ELF-1 (cell line): ENCODE measurements at regions not wholly inside any gene's neighbourhood (a gene's known extent, or its start where the extent isn't known, plus 50 kb on each side); places are given as distances from the start of the nearest gene placed in this dataset.

Source experiments
- DNase-seq: peaks from one replicate; pipeline ENCODE4 v3.0.0-alpha.2; 2016; ENCODE audit warnings: low read depth, low spot score

DNA sequence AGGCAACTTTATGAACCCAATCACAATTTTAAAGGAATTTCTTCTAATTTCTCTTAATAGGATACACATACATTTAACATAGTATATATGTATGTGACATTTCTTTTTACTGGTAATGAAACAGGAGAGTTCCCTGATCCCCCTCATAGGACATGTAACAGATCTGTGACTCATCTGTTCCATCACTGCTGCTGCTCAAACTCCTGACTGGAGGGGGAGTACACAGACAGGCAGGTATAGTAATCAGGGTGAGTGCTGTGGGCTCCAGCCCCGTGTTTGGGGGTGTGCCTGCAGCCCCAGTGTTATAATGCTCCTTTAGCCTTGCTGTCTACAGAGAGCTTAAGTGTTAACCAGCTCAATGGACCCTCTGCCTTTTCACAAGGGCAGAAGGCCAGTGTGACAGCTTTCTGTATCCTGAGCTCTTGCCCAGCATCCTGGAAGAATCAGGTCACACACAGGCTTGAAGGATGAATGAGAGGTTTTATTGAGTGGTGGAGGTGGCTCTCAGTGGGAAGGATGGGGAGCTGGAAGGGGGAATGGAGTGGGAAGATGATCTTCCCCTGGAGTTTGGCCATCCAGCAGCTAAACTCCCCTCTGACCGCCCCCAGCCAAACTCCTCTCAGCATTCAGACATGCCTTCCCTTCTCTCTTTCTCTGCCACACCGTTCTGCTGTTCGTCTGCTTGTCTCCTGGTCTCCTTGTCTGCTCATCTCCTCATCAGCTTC, 161.3 kb downstream of the ZNF608 start:
- no peak for DNase-seq

- DNase-seq, result peak; percentile 39
These were observed 162.7 kb downstream of the ZNF608 start for GRCh38 chr5:124583469-124584350.

- no peak for DNase-seq
These were observed 163.9 kb downstream of the ZNF608 start for GRCh38 chr5:124582561-124582840.

DNA sequence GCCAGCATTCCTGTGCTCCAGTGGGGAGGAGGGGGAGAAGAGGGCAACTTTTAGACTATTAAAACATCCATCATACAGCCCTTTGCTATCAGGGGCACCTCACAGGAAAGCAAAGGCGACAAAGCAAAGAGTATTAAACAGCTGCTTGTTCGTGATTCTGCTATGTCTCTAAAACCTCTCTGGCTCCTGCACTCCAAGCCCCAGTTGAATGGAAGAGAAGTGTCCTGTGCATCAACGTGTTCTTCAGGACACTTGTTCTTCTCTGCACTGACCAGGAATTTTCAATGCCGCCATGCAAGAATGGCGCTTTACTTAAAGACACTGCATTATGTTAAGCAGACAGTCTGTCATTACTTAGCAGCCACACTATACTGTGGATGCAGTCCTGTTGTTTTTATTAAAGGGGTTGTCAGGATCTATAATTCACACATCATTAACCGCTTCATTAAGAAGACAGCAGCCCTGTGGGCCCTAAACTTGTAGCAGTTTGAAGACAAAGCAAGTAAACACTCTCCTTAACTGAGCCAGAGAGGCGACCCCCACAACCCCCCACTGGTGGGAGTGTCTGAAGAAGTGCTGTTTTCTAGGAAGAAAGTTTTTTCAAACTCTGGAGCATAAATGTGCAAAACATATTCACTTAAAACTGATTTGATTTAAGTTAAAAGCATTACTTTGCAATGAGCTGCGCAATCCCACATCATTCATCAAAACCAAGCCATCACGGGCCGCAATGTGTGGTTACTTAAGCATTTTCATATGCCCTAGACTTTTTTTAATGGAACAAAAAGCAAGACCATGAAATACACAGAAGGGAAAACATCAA, 164.5 kb downstream of the ZNF608 start:
- DNase-seq, result no peak

DNA sequence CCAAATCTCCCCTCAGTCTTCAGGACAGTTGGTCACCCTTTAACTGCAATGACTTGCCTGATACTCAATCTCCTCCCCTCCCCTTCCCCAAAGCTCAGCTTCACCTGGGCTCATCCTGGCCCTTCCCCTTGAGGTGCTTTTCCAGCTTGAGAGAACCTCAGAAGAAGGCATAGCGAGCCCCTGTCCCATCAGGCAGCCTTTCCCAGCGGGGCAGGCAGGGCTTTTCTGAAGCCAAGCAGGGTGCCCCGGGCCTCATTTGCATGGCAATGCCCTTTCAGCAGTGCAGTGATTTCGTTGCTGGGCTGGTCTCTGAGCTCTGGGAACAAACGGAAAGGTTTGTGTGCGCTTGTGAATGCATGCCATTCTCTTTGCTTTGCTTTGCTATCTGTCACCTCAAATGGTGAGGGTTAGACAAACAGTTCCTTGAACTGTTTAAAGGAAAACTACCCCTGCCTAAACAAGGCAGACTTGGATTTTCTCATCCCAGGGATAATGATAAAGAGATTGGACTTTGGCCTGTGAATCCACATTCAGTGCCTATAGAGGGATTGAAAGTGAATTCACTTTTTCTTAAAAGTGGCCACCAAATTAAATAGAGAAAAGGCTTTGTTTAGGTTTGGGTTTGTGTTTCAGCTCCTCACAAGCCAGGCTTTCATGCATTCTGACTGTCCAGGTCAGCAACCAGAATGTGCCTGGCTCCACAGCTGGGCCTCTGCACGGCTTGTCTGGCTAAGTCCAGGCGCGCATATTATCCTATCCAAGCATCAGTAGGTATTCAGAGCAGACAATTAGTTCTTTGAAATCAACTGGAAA, 165.3 kb downstream of the ZNF608 start:
- peak; percentile 93 for DNase-seq

GRCh38 chr5:124580512-124580911, 165.9 kb downstream of the ZNF608 start:
- no peak for DNase-seq

DNA sequence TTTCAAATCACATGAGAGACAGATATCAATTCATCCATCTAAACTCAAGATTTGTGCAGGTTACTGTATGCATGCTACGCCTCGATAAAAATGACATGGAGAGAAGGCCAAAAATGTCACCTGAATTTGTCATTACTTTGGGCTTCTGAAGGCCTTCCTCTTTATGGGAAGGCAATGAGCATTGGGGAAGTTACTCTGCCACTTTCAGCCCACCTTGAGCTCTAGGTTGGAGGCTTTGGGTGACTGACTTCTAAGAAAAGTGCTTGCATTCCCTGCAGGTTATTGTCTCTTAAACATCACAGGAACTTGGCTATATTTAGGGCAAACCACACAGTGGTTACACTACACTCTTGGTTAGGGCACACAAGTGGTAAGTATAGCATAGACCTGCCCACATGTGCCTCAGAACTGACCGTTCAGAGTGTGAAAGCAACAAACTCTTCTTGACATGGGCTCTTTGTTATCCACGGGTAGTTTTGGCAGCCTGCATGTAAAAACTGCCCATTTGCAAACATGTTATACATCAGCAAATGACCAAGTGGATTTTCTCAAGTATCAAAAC, 169.5 kb downstream of the ZNF608 start:
- no peak for DNase-seq

DNA sequence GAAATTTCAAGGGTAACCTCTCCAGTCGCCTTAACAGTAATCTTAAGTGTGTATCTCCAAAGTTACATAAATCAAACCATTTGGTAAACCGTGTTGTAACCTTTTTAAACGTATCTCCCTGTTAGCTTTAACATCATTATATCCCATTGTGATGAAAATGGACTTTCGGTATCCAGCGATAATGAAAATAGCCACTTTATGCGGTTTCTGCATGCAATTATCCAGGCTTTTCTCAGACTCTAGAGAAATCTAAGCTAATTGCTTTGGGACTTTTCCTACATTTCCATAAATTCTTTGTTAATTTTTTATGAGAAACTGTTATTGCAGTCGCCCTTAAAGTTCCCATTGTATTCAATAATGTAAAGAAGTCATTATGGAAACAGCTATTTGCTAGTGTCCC, 170.7 kb downstream of the ZNF608 start:
- no peak for DNase-seq

DNA sequence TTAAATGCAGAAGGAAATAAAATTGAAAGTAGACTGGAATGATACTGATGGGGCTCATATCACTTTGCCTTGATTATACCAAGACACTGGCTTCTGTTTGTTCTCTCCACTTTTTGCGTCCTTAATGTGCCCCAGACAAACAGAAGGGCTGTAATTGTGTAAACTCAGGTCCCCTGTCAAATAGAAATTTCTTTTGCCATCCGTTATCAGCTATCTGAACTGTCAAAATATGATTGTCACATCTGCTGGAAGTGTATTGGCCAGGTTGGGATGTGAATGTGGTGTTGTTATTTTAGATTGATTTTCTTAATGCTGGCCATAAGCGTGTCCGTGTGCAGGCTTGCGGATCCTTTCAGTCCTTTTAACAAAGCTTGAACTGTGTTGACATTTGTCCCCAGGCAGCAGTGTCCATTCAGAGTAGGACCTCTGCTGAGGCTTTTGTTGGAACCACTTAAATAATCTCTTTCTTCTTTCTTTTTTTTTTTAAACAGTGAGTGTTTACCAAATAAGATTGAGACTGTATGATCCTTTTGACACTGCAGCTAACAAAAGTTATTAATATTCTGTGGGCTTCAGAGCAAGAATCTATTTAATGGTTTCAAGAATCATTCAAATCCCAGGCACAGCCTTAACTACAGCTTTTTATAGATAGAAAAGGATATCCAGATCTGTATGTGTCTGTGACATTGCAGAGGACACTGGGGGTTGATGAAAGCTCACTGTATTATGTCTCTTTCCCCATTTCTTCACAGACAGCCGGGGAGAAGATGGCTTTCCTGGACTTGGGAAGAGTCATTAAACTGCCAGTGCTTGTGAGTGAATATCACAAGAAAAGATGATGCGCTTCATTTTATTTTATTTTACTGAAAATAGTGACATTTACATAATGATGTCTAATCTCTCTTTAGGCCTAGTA, 171.7 kb downstream of the ZNF608 start:
- no peak for DNase-seq

DNA sequence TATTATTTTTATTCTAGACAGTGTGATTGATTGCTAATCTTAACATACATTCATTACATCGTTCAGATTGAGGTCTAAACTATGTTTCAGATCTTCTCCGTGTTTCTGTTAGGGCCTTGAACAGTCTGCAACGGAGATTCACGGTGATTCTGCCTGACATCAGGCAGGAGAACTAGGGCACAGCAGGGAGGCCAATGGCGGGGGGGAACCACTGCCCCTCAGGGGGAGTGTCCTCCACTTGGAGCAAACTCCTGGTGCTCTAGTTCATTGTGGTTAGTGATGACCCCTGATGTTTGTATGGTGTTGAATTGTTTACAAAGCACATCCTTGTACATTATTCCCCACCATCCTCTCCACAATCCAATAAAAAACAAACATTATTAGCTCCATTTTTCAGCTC, 173.5 kb downstream of the ZNF608 start:
- DNase-seq, result peak; percentile 64

DNA sequence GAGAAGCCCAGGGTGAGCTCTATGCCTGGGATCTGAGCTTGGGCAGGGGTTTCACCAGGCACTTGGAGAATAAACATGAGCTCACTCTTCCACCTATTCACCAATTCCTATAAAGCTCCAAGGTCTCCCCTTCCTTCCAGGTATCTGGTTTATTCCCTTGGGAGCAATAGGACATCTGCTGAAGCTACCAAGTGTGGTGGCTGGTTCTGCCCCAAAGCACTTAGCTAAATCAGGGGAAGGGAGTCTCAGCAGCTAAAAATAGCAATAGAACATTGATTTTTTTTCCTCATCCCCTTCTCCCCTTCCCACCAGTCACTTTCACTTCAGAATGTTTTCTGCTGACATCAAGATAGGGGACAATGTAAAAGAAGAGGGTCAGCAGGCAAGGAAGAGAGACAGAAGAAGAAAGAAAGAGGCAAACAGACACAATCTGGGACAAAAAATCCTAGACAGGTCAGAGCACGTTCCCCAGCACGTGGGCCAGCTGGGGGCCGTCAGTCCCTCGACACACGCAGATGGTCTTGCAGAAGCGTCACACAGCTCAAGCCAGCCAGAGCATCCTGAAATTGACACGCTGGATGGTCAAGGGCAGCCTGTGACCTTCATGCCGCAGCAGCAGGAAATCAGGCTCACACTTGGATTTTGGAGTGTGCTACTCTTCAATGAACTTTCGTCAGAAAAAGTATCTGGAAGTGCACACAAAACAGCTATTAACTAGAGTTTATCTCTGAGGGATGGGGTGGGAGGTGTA, 176.0 kb downstream of the ZNF608 start:
- no peak for DNase-seq

GRCh38 chr5:124566875-124567450, 179.5 kb downstream of the ZNF608 start:
- no peak for DNase-seq

- DNase-seq, result no peak
These were observed 185.0 kb downstream of the ZNF608 start for GRCh38 chr5:124561451-124561850.

DNA sequence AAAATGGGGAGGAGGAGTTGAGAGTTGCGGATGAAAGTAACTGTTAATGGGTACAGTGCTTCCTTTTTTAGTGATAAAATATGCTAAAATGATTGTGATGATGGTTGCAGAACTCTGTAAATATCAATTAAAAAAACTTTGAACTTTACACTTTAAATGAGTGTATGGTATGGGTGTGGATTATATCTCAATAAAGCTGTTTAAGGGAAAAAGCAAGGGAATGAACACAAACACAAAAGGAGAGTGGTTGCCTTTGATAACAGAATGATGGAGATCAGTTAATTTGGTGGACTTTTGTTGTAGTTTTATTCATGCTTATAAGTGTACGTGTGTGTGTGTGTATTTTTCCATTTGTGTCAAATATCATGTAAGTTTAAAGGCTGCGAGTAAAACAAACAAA, 186.1 kb downstream of the ZNF608 start:
- DNase-seq, result no peak

- DNase-seq, result no peak
These were observed 188.7 kb downstream of the ZNF608 start for GRCh38 chr5:124557761-124558160.

- DNase-seq, result no peak
These were observed 191.5 kb downstream of the ZNF608 start for GRCh38 chr5:124554746-124555578.

GRCh38 chr5:124553911-124554310, 192.5 kb downstream of the ZNF608 start:
- no peak for DNase-seq

GRCh38 chr5:124552526-124552925, 193.9 kb downstream of the ZNF608 start:
- no peak for DNase-seq
